ENCODE measurements at regions not wholly inside any gene's neighbourhood (a gene's known extent, or its start where the extent isn't known, plus 50 kb on each side); places are given as distances from the start of the nearest gene placed in this dataset.

GRCh38 chr2:129755786-129756185, 223.7 kb upstream of the RAB6C start:
- no peak for DNase-seq

- no peak for DNase-seq
These were observed 223.2 kb upstream of the RAB6C start for GRCh38 chr2:129756276-129756675.

- DNase-seq, result no peak
These were observed 222.0 kb upstream of the RAB6C start for GRCh38 chr2:129757366-129757914.

GRCh38 chr2:129757915-129758783, 221.3 kb upstream of the RAB6C start:
- DNase-seq, result no peak

GRCh38 chr2:129758784-129759471, 220.5 kb upstream of the RAB6C start:
- no peak for DNase-seq

- no peak for DNase-seq
These were observed 219.9 kb upstream of the RAB6C start for GRCh38 chr2:129759472-129760010.

GRCh38 chr2:129760669-129761068, 218.8 kb upstream of the RAB6C start:
- no peak for DNase-seq

GRCh38 chr2:129761569-129762021, 217.9 kb upstream of the RAB6C start:
- no peak for DNase-seq

- DNase-seq, result no peak
These were observed 216.9 kb upstream of the RAB6C start for GRCh38 chr2:129762386-129763189.

- DNase-seq, result no peak
These were observed 216.1 kb upstream of the RAB6C start for GRCh38 chr2:129763190-129763846.

GRCh38 chr2:129763966-129764365, 215.5 kb upstream of the RAB6C start:
- no peak for DNase-seq

GRCh38 chr2:129764376-129765325, 214.8 kb upstream of the RAB6C start:
- DNase-seq, result no peak

- DNase-seq, result no peak
These were observed 214.2 kb upstream of the RAB6C start for GRCh38 chr2:129765326-129765677.

GRCh38 chr2:129765678-129766351, 213.7 kb upstream of the RAB6C start:
- DNase-seq, result no peak

- no peak for DNase-seq
These were observed 213.0 kb upstream of the RAB6C start for GRCh38 chr2:129766374-129766993.

- no peak for DNase-seq
These were observed 212.0 kb upstream of the RAB6C start for GRCh38 chr2:129767346-129768035.

- no peak for DNase-seq
These were observed 211.5 kb upstream of the RAB6C start for GRCh38 chr2:129768036-129768386.

GRCh38 chr2:129768485-129769184, 210.8 kb upstream of the RAB6C start:
- DNase-seq, result no peak

Data from HCEC 1CT (cell line).